ENCODE measurements at regions not wholly inside any gene's neighbourhood (a gene's known extent, or its start where the extent isn't known, plus 50 kb on each side); places are given as distances from the start of the nearest gene placed in this dataset.

DNA sequence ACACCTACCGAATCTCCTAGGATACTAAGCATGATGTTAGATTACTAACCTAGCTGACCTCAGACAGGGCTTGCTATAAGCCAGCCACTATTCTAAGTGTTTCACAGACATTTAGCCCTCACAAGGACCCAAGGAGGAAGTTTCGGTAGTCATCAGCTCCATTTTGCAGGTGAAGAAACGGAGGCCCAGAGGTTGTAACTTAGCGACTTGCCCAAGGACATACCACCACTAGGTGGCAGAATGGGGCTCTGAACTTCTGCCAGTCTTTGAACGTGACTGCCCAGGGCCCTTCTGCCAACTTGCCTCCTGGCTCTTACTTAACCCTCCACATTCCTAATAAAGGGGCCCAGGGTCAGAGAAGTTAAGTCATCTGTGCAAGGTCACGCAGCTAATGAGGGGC lies 283.5 kb downstream of the C1orf94 start:
- Histone ChIP-seq H4K20me1 (no peaks in the 10 kb centered on the region), H3K4me3 (no peak overlapping the region), H3K4me2 (no peak overlapping the region), H3K27ac (no peak overlapping the region), H3K4me1 (no peaks in the 10 kb centered on the region), H3K36me3 (no peaks in the 10 kb centered on the region), H3K9me3 (no peaks in the 10 kb centered on the region), H3K27me3 (no peaks in the 10 kb centered on the region), H3K9ac (no peak overlapping the region)
- no peak for TF ChIP-seq Cebpa-rat (IDR thresholded peaks at IDR 0.05)

GRCh38 chr1:34470401-34470800 lies 284.4 kb upstream of the GJB5 start:
- no peak for TF ChIP-seq Cebpa-rat (IDR thresholded peaks at IDR 0.05)
- no peaks in the 10 kb centered on the region for H3K9me3 ChIP-seq
- H3K4me3 ChIP-seq: no peak overlapping the region
- no peaks in the 10 kb centered on the region for H3K27me3 ChIP-seq
- H3K9ac ChIP-seq: no peak overlapping the region
- H3K27ac ChIP-seq: no peak overlapping the region
- no peak overlapping the region for H3K4me2 ChIP-seq
- no peaks in the 10 kb centered on the region for H4K20me1 ChIP-seq
- H3K36me3 ChIP-seq: no peaks in the 10 kb centered on the region
- no peaks in the 10 kb centered on the region for H3K4me1 ChIP-seq

DNA sequence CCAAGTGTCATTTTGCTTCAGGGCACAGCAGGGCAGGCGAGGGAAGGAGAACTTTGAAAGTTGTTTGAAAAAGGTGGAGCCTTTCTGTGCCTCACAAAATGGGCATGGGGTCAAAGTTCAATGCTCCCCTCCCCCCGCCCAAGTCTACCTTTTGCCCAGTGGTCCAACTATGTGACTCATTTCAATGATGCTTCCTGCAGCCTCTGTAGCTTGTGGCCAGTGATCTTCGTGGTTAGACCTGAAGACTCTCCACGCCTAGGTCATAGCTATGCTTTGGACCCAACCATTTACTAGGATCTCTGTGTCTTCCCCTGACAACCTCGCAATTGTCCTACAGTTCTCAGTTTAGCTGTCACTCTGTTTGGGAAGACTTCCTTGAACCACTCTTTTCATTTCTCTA lies 280.3 kb upstream of the GJB5 start:
- Histone ChIP-seq H3K4me3 (no peak overlapping the region), H3K9ac (no peak overlapping the region), H3K36me3 (no peaks in the 10 kb centered on the region), H3K27ac (no peak overlapping the region), H3K9me3 (no peaks in the 10 kb centered on the region), H3K4me2 (no peak overlapping the region), H4K20me1 (no peaks in the 10 kb centered on the region), H3K4me1 (peaks cover 15% of the 10 kb centered on the region), H3K27me3 (no peaks in the 10 kb centered on the region)
- TF ChIP-seq Cebpa-rat (IDR thresholded peaks at IDR 0.05): no peak

- Histone ChIP-seq H3K9me3 (no peaks in the 10 kb centered on the region), H3K9ac (no peak overlapping the region), H3K4me1 (peaks cover 15% of the 10 kb centered on the region), H3K4me3 (no peak overlapping the region), H3K27ac (no peak overlapping the region), H3K27me3 (no peaks in the 10 kb centered on the region), H3K4me2 (no peak overlapping the region), H3K36me3 (no peaks in the 10 kb centered on the region), H4K20me1 (no peaks in the 10 kb centered on the region)
- TF ChIP-seq Cebpa-rat (IDR thresholded peaks at IDR 0.05): no peak
These were observed 278.5 kb upstream of the GJB5 start for GRCh38 chr1:34476371-34476770.

GRCh38 chr1:34477632-34478141 lies 277.2 kb upstream of the GJB5 start:
- H3K9me3 ChIP-seq: no peaks in the 10 kb centered on the region
- no peaks in the 10 kb centered on the region for H3K36me3 ChIP-seq
- H3K4me2 ChIP-seq: no peak overlapping the region
- no peak overlapping the region for H3K4me3 ChIP-seq
- H4K20me1 ChIP-seq: no peaks in the 10 kb centered on the region
- H3K27ac ChIP-seq: no peak overlapping the region
- H3K9ac ChIP-seq: no peak overlapping the region
- peaks cover 15% of the 10 kb centered on the region for H3K4me1 ChIP-seq
- no peaks in the 10 kb centered on the region for H3K27me3 ChIP-seq
- TF ChIP-seq Cebpa-rat (IDR thresholded peaks at IDR 0.05): no peak

- no peak for TF ChIP-seq Cebpa-rat (IDR thresholded peaks at IDR 0.05)
- no peak overlapping the region for H3K27ac ChIP-seq
- no peaks in the 10 kb centered on the region for H3K9me3 ChIP-seq
- peaks cover 15% of the 10 kb centered on the region for H3K4me1 ChIP-seq
- no peaks in the 10 kb centered on the region for H3K36me3 ChIP-seq
- no peaks in the 10 kb centered on the region for H3K27me3 ChIP-seq
- H4K20me1 ChIP-seq: no peaks in the 10 kb centered on the region
- no peak overlapping the region for H3K9ac ChIP-seq
- no peak overlapping the region for H3K4me3 ChIP-seq
- peak overlapping the region; percentile 49 for H3K4me2 ChIP-seq
These were observed 276.3 kb upstream of the GJB5 start for GRCh38 chr1:34478515-34479076.

- peaks cover 15% of the 10 kb centered on the region for H3K4me1 ChIP-seq
- no peaks in the 10 kb centered on the region for H4K20me1 ChIP-seq
- H3K36me3 ChIP-seq: no peaks in the 10 kb centered on the region
- no peak overlapping the region for H3K4me3 ChIP-seq
- no peaks in the 10 kb centered on the region for H3K27me3 ChIP-seq
- no peak for TF ChIP-seq Cebpa-rat (IDR thresholded peaks at IDR 0.05)
- no peak overlapping the region for H3K27ac ChIP-seq
- no peaks in the 10 kb centered on the region for H3K9me3 ChIP-seq
- peak overlapping the region; percentile 13; the same call in 1 of the 2 replicates for H3K4me2 ChIP-seq
- no peak overlapping the region for H3K9ac ChIP-seq
These were observed 275.1 kb upstream of the GJB5 start for GRCh38 chr1:34479731-34480130.

DNA sequence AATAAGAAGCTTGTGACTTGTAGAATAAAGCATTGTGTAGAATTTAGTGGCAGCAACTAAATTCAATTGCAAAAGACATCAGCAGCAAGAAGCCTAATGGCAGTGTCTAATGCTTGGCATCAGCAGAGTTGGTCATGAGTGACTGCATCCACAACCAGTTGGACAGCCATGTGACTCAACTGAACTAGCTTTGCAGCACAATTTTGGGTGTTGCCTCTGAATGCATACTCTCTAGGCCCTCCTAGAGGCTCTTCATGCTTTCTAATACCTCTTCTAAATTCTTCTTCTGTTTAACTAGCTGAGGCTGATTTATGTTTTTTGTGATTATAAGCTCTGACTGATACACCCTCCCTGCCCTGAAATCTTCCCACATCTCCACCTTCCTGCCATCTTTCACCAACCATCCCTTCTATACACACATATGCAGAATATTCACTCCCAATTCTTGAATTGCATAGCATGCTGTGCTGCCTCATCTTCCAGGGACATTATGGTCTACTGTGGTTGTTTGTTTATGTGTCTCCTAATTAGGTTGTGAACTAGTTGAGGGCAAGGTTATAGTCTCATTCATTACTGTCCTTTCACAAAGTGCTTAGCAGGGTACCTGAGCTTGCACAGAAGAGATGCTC lies 266.7 kb upstream of the GJB5 start:
- no peak overlapping the region for H3K9ac ChIP-seq
- H4K20me1 ChIP-seq: no peaks in the 10 kb centered on the region
- H3K27ac ChIP-seq: no peak overlapping the region
- no peaks in the 10 kb centered on the region for H3K36me3 ChIP-seq
- H3K9me3 ChIP-seq: peaks cover 16% of the 10 kb centered on the region
- TF ChIP-seq Cebpa-rat (IDR thresholded peaks at IDR 0.05): no peak
- H3K27me3 ChIP-seq: no peaks in the 10 kb centered on the region
- no peak overlapping the region for H3K4me2 ChIP-seq
- H3K4me1 ChIP-seq: no peaks in the 10 kb centered on the region
- H3K4me3 ChIP-seq: no peak overlapping the region

DNA sequence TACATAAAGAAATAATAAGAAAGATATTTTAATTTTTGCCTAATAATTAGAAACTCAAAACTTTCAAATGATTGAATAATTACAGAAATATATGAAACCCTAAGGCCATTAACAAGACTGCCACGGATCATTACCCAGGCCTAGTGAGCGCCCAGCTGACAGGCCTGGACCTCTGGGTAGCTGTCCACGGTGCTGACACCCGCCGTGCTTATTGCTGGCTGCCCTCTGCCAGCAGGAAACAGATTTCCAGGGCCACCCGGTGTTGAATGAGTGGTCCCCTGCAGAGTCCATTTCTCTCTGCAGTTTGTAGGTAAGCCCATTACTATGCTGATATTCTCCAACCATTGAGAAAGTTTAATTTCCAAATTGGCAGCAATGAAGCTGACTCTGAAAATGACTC lies 254.4 kb upstream of the GJB5 start:
- no peak for TF ChIP-seq Cebpa-rat (IDR thresholded peaks at IDR 0.05)
- Histone ChIP-seq H3K27ac (no peak overlapping the region), H3K9ac (no peak overlapping the region), H3K4me3 (no peak overlapping the region), H3K36me3 (no peaks in the 10 kb centered on the region), H3K4me1 (no peaks in the 10 kb centered on the region), H3K9me3 (no peaks in the 10 kb centered on the region), H4K20me1 (no peaks in the 10 kb centered on the region), H3K27me3 (no peaks in the 10 kb centered on the region), H3K4me2 (no peak overlapping the region)

DNA sequence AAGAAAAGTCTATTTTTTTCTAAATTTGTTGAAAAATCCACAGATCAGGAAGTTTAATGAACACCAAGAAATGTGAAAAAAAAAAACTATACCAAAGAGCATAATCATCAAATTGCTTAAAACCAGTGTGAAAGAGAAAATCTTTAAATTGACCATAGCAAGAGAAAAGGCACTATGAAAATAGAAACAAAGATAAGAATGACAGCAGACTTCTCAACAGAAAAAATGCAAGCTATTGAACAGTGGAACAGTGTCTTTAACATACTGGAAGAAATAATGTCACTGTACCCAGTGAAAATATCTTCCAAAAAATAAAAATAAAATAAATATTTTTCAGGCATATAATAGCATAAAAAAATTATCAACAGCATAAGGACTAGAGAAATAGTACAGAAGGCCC lies 243.0 kb upstream of the GJB5 start:
- Histone ChIP-seq H3K27me3 (no peaks in the 10 kb centered on the region), H3K9me3 (peaks cover 5% of the 10 kb centered on the region), H3K4me3 (no peak overlapping the region), H3K36me3 (no peaks in the 10 kb centered on the region), H3K4me2 (no peak overlapping the region), H3K9ac (no peak overlapping the region), H3K27ac (no peak overlapping the region), H4K20me1 (no peaks in the 10 kb centered on the region), H3K4me1 (no peaks in the 10 kb centered on the region)
- no peak for TF ChIP-seq Cebpa-rat (IDR thresholded peaks at IDR 0.05)
